OCI-LY1 (cell line): ENCODE measurements at regions not wholly inside any gene's neighbourhood (a gene's known extent, or its start where the extent isn't known, plus 50 kb on each side); places are given as distances from the start of the nearest gene placed in this dataset.

ENCODE experiments used
- EZH2 ChIP-seq: fragments of 200-600 bp; sonication (generic), shearing (Covaris generic); IDR thresholded peaks from 2 replicates; pipeline ENCODE4 v1.8.0; 2017; ENCODE audit warnings: borderline replicate concordance, mixed run types, mild to moderate bottlenecking, antibody characterized with exemption, low read length, moderate library complexity, mixed read lengths
- TF ChIP-seq, protein P1 (sequence below): fragments of 200-600 bp; sonication (generic), shearing (Covaris generic); IDR thresholded peaks from 2 replicates; pipeline ENCODE4 v1.5.1; 2017; ENCODE audit warnings: mild to moderate bottlenecking, antibody characterized with exemption, low read length, moderate library complexity, mixed read lengths

DNA sequence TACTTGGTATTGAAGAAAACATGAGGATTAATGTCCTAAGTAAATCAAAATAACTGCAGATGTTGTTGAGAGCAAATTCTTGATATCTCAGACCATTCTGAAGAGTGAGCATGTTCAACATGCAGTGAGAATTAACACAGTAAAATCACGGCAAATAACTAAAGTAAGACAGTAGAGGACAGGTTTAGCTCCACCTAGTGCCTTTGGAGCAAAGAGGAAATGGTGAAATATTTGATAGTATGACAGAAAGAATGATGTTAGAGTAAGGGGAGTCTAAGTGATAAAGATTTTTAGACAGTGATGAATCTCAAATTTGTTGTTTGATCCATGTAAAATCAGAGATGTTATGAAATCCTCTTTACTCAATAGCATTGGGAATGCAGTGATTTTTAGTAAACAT, 424.2 kb downstream of the TMEM161B start:
- TF ChIP-seq, protein P1, sequence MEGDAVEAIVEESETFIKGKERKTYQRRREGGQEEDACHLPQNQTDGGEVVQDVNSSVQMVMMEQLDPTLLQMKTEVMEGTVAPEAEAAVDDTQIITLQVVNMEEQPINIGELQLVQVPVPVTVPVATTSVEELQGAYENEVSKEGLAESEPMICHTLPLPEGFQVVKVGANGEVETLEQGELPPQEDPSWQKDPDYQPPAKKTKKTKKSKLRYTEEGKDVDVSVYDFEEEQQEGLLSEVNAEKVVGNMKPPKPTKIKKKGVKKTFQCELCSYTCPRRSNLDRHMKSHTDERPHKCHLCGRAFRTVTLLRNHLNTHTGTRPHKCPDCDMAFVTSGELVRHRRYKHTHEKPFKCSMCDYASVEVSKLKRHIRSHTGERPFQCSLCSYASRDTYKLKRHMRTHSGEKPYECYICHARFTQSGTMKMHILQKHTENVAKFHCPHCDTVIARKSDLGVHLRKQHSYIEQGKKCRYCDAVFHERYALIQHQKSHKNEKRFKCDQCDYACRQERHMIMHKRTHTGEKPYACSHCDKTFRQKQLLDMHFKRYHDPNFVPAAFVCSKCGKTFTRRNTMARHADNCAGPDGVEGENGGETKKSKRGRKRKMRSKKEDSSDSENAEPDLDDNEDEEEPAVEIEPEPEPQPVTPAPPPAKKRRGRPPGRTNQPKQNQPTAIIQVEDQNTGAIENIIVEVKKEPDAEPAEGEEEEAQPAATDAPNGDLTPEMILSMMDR: peak; percentile 29; the same call in 1 of the 2 replicates
- TF ChIP-seq EZH2: no peak
